ENCODE measurements at regions not wholly inside any gene's neighbourhood (a gene's known extent, or its start where the extent isn't known, plus 50 kb on each side); places are given as distances from the start of the nearest gene placed in this dataset.

DNA sequence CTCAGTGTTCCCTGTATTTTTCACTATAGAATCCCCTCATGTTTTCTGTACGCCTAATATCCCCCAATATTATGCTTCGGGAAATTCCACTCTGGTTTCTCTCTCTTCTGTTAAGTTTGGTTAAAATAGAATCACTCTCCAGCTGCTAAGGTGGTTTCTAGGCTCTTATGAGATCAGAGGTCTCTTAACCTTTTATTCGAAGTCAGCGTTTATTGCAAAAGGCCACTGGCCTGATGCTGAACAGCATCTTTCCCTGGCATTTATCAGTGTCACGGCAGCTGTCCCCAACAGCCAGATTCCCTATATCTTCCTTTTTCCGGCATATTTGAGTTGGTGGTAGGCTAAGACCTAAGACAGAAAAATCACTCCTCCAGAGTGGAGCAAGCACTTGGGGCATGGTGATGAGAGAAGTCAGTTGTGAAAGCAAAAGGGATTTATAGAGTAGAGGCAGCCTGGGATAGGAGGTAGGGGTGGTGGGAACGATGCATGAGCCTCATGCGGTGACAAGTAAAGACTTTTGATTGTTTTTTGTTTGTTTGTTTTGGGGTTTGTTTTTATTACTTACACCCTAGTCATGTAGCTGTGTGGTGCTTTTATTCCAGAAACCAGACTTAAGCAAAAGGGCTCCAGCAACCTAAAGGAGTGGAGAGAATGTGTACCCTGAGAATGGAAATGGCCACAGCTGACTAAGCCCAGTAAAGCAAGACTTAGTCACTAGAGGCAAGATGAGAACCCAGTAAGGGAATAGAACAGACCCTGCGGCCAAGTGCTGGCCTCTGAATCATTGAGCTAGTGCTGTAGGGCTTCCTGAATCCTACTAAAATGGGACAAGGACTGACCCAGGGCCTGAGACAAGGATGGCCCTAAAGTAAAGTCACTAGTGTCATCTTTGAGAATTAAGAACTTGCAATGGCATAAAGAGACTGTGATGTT, 197.6 kb upstream of the PRNP start:
- TF ChIP-seq, protein P1, sequence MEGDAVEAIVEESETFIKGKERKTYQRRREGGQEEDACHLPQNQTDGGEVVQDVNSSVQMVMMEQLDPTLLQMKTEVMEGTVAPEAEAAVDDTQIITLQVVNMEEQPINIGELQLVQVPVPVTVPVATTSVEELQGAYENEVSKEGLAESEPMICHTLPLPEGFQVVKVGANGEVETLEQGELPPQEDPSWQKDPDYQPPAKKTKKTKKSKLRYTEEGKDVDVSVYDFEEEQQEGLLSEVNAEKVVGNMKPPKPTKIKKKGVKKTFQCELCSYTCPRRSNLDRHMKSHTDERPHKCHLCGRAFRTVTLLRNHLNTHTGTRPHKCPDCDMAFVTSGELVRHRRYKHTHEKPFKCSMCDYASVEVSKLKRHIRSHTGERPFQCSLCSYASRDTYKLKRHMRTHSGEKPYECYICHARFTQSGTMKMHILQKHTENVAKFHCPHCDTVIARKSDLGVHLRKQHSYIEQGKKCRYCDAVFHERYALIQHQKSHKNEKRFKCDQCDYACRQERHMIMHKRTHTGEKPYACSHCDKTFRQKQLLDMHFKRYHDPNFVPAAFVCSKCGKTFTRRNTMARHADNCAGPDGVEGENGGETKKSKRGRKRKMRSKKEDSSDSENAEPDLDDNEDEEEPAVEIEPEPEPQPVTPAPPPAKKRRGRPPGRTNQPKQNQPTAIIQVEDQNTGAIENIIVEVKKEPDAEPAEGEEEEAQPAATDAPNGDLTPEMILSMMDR (IDR thresholded peaks at IDR 0.05; ENCODE audit: low read depth, low read length) = no peak
- H3K36me3 ChIP-seq = no peaks in the 10 kb centered on the region
- no peaks in the 10 kb centered on the region for H3K27me3 ChIP-seq (ENCODE audit: insufficient read depth, low read depth, severe bottlenecking)
- DNase-seq = no peak
- H3K9me3 ChIP-seq (ENCODE audit: severe bottlenecking) = no peaks in the 10 kb centered on the region
- H3K4me3 ChIP-seq (ENCODE audit: low read depth, low read length) = no peak overlapping the region
- H3K27ac ChIP-seq = no peak overlapping the region

DNA sequence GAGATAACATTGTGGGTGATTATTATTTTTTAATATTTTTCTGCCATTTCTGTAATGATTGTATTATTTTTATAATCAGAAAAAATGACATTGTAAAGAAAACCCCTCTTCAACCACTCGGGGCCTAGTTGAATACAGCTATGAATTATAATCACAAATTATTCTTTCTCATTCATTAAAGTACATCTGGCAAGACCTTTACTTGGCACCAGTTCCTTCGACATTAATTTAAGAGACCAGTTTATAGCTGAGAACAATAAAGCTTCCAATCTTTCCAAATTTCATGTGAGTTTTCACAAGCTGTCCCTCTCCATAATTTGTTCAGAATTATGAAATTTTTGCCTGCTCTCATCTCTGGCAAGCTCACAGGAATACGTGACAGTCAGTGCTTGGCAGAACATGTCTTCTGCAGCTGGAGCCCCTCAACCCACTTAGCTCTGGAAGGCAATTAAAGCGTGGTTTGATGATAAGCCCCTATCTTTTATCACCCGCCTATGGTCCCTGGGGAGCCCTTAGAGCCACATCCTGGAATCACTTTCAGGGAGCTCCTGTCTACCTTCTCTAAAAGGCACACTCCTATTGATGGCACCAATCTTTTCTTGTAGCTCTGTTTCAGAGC, 201.8 kb upstream of the PRNP start:
- Histone ChIP-seq H3K27ac (no peak overlapping the region), H3K36me3 (no peaks in the 10 kb centered on the region), H3K4me3 (ENCODE audit: low read depth, low read length) (no peak overlapping the region), H3K9me3 (ENCODE audit: severe bottlenecking) (no peaks in the 10 kb centered on the region), H3K27me3 (ENCODE audit: insufficient read depth, low read depth, severe bottlenecking) (no peaks in the 10 kb centered on the region)
- TF ChIP-seq, protein P1 (IDR thresholded peaks at IDR 0.05; ENCODE audit: low read depth, low read length) = no peak
- no peak for DNase-seq

DNA sequence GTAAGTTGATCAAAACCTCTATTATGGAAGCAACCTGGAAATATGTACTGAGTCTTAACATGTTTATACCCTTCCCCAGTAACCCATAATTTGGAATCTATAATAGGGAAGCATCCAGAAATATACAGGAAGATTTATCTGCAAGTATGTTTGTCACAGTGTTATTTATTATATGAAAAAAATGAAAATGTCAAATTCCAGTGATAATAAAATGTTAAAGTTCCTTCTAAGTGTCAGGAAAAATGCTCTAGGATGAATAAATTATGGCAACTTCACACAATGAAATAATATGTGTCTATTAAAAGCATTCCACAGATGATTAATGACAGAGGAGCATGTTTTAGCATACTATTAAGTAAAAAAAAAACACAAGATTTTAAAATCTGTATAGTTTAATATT, 202.3 kb upstream of the PRNP start:
- Histone ChIP-seq H3K27ac (no peak overlapping the region), H3K9me3 (ENCODE audit: severe bottlenecking) (no peaks in the 10 kb centered on the region), H3K36me3 (no peaks in the 10 kb centered on the region), H3K4me3 (ENCODE audit: low read depth, low read length) (no peak overlapping the region), H3K27me3 (ENCODE audit: insufficient read depth, low read depth, severe bottlenecking) (no peaks in the 10 kb centered on the region)
- TF ChIP-seq, protein P1 (IDR thresholded peaks at IDR 0.05; ENCODE audit: low read depth, low read length) = no peak
- DNase-seq = no peak

DNA sequence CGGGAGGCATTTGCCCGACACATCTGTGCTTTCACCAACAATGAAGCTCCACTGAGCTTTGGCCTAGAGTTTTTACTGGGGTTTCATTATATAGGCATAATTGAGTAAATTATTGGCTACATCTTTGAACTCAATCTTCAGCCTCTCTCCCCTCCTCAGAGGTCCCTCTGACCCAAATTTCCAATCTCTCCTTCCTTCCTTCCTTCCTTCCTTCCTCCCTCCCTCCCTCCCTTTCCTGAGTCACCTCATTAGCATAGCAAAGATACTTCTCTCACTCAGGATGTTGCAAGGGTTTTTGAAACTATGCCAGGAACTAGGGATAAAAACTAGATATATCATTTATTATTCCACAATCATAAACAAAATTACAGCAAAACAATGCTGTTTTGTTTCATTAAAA, 202.8 kb upstream of the PRNP start:
- no peaks in the 10 kb centered on the region for H3K9me3 ChIP-seq (ENCODE audit: severe bottlenecking)
- H3K27me3 ChIP-seq (ENCODE audit: insufficient read depth, low read depth, severe bottlenecking) = no peaks in the 10 kb centered on the region
- no peak overlapping the region for H3K27ac ChIP-seq
- TF ChIP-seq, protein P1 (IDR thresholded peaks at IDR 0.05; ENCODE audit: low read depth, low read length) = no peak
- H3K36me3 ChIP-seq = no peaks in the 10 kb centered on the region
- no peak overlapping the region for H3K4me3 ChIP-seq (ENCODE audit: low read depth, low read length)
- DNase-seq = no peak

DNA sequence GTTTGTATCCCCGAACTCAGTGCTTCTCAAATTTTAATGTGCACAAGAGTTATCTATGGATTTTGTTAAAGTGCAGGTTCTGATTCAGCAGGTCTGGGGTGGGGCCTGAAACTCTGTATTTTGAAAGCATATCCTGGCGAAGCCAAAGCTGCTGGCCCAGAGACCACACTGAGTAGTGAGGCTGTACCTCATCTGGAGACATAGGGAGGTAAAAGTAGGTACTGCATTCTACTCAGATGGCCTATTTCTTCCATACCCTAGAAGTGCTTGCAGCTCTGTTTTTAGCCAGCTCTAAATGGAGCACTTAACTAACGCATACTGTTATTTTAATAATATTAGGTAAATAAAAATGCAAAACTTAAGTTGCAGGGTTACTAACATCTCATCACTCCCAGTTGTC, 206.2 kb upstream of the PRNP start:
- Histone ChIP-seq H3K36me3 (no peaks in the 10 kb centered on the region), H3K27ac (no peak overlapping the region), H3K27me3 (ENCODE audit: insufficient read depth, low read depth, severe bottlenecking) (no peaks in the 10 kb centered on the region), H3K9me3 (ENCODE audit: severe bottlenecking) (no peaks in the 10 kb centered on the region), H3K4me3 (ENCODE audit: low read depth, low read length) (no peak overlapping the region)
- DNase-seq = no peak
- TF ChIP-seq, protein P1 (IDR thresholded peaks at IDR 0.05; ENCODE audit: low read depth, low read length) = no peak

Data from WERI-Rb-1 (cell line).